H9 (cell line): ENCODE measurements at regions not wholly inside any gene's neighbourhood (a gene's known extent, or its start where the extent isn't known, plus 50 kb on each side); places are given as distances from the start of the nearest gene placed in this dataset.

Experiments used
- DNase-seq: peaks from one replicate; pipeline ENCODE4 v3.0.0-alpha.2; 2017
- H2AFZ ChIP-seq: one replicate; pipeline ENCODE4 v1.6.1; 2013; ENCODE audit warnings: mild to moderate bottlenecking, low read length, control low read depth, moderate library complexity
- H2AK5ac ChIP-seq: 2 replicates; pipeline ENCODE4 v1.6.1; 2013; ENCODE audit warnings: low read length, control low read depth, mixed read lengths; ENCODE audit not compliant: insufficient read length
- H2BK120ac ChIP-seq: one replicate; pipeline ENCODE4 v1.6.1; 2013; ENCODE audit warnings: low read depth, mild to moderate bottlenecking, low read length, control low read depth, inconsistent platforms; ENCODE audit not compliant: poor library complexity, severe bottlenecking
- H2BK12ac ChIP-seq: 2 replicates; pipeline ENCODE4 v1.6.1; 2013; ENCODE audit warnings: low read length, control low read depth, mixed read lengths, low read depth; ENCODE audit not compliant: insufficient read length
- H2BK15ac ChIP-seq: 2 replicates; pipeline ENCODE4 v1.6.1; 2013; ENCODE audit warnings: low read depth, low read length, control low read depth
- H2BK20ac ChIP-seq: one replicate; pipeline ENCODE4 v1.6.1; 2013; ENCODE audit warnings: low read depth, mild to moderate bottlenecking, low read length, control low read depth, inconsistent platforms; ENCODE audit not compliant: poor library complexity, severe bottlenecking
- H2BK5ac ChIP-seq: 2 replicates; pipeline ENCODE4 v1.6.1; 2013; ENCODE audit warnings: low read length, control low read depth, mixed read lengths; ENCODE audit not compliant: insufficient read length
- H3K14ac ChIP-seq: 2 replicates; pipeline ENCODE4 v1.6.1; 2013; ENCODE audit warnings: low read length, control low read depth; ENCODE audit not compliant: insufficient read depth
- H3K18ac ChIP-seq: 2 replicates; pipeline ENCODE4 v1.6.1; 2013; ENCODE audit warnings: low read depth, mild to moderate bottlenecking, mixed read lengths, low read length, control low read depth; ENCODE audit not compliant: insufficient read length
- H3K23ac ChIP-seq: 2 replicates; pipeline ENCODE4 v1.6.1; 2013; ENCODE audit warnings: low read length, control low read depth, mixed read lengths, low read depth; ENCODE audit not compliant: insufficient read length
- H3K23me2 ChIP-seq: 2 replicates; pipeline ENCODE4 v1.6.1; 2013; ENCODE audit warnings: low read depth, mild to moderate bottlenecking, mixed read lengths, low read length, control low read depth; ENCODE audit not compliant: insufficient read length, poor library complexity, severe bottlenecking
- H3K27ac ChIP-seq: 2 replicates; pipeline ENCODE4 v1.5.1; 2013; ENCODE audit warnings: low read length, control low read depth, mixed read lengths, low read depth; ENCODE audit not compliant: insufficient read length
- H3K27me3 ChIP-seq: 2 replicates; pipeline ENCODE4 v1.6.1; 2013; ENCODE audit warnings: low read length, control low read depth, inconsistent platforms; ENCODE audit not compliant: insufficient read depth
- H3K4ac ChIP-seq: 2 replicates; pipeline ENCODE4 v1.6.1; 2013; ENCODE audit warnings: low read depth, mild to moderate bottlenecking, control low read depth, inconsistent platforms, low read length, moderate library complexity
- H3K4me1 ChIP-seq: 2 replicates; pipeline ENCODE4 v1.6.1; 2013; ENCODE audit warnings: low read length, control low read depth, inconsistent platforms; ENCODE audit not compliant: insufficient read depth
- H3K4me2 ChIP-seq: 2 replicates; pipeline ENCODE4 v1.6.1; 2013; ENCODE audit warnings: low read length, control low read depth, mixed read lengths; ENCODE audit not compliant: insufficient read length, insufficient read depth
- H3K56ac ChIP-seq: 2 replicates; pipeline ENCODE4 v1.6.1; 2013; ENCODE audit warnings: low read depth, mild to moderate bottlenecking, mixed read lengths, low read length, control low read depth; ENCODE audit not compliant: insufficient read length
- H3K79me1 ChIP-seq: 2 replicates; pipeline ENCODE4 v1.6.1; 2013; ENCODE audit warnings: low read depth, mild to moderate bottlenecking, moderate library complexity, low read length, control low read depth, inconsistent platforms; ENCODE audit not compliant: insufficient read depth, poor library complexity, severe bottlenecking
- H3K79me2 ChIP-seq: 2 replicates; pipeline ENCODE4 v1.6.1; 2013; ENCODE audit warnings: low read length, control low read depth, inconsistent platforms; ENCODE audit not compliant: insufficient read depth
- H3K9ac ChIP-seq: 2 replicates; pipeline ENCODE4 v1.6.1; 2013; ENCODE audit warnings: low read length, control low read depth, mixed read lengths; ENCODE audit not compliant: insufficient read length; ENCODE audit errors: extremely low read depth
- H3K9me3 ChIP-seq: one replicate; pipeline ENCODE4 v1.6.1; 2013; ENCODE audit warnings: low read depth, low read length, inconsistent platforms; ENCODE audit not compliant: control insufficient read depth
- H3T11ph ChIP-seq: one replicate; pipeline ENCODE4 v1.6.1; 2013; ENCODE audit warnings: mild to moderate bottlenecking, low read length, control low read depth, inconsistent platforms
- H4K20me1 ChIP-seq: one replicate; pipeline ENCODE4 v1.6.1; 2013; ENCODE audit not compliant: control insufficient read depth, insufficient read length, insufficient read depth
- H4K5ac ChIP-seq: 2 replicates; pipeline ENCODE4 v1.6.1; 2013; ENCODE audit warnings: low read depth, mild to moderate bottlenecking, mixed read lengths, low read length, control low read depth; ENCODE audit not compliant: insufficient read length
- H4K8ac ChIP-seq: replicated peaks from 2 replicates; pipeline ENCODE4 v1.6.1; 2013; ENCODE audit warnings: low read length, control low read depth, mixed read lengths, low read depth; ENCODE audit not compliant: insufficient read length
- H4K91ac ChIP-seq: 2 replicates; pipeline ENCODE4 v1.6.1; 2013; ENCODE audit warnings: low read depth, mild to moderate bottlenecking, moderate library complexity, mixed read lengths, low read length, control low read depth; ENCODE audit not compliant: insufficient read length
- H3K27ac Mint-ChIP-seq, 3 experiments: 2 replicates in 2 of 3; 3 replicates in 1 of 3; pipeline ENCODE4 v1.8.0; 2020 to 2021; ENCODE audit warnings: mixed read lengths in 3 of 3, mild to moderate bottlenecking in 1 of 3, moderate library complexity in 1 of 3
- H3K27me3 Mint-ChIP-seq: 2 replicates; pipeline ENCODE4 v1.8.0; 2021; ENCODE audit warnings: low read depth, mild to moderate bottlenecking, moderate library complexity, mixed read lengths
- H3K36me3 Mint-ChIP-seq, 3 experiments: 2 replicates in 2 of 3; 3 replicates in 1 of 3; pipeline ENCODE4 v1.8.0; 2020 to 2021; ENCODE audit warnings: low read depth in 3 of 3, mixed read lengths in 3 of 3; ENCODE audit not compliant: insufficient read depth in 1 of 3
- H3K4me1 Mint-ChIP-seq, 2 experiments: 2 replicates each; pipeline ENCODE4 v1.8.0; 2020; ENCODE audit warnings: mixed read lengths in 2 of 2
- H3K4me3 Mint-ChIP-seq, 2 experiments: 2 replicates in 1 of 2; 3 replicates in 1 of 2; pipeline ENCODE4 v1.8.0; 2020 to 2021; ENCODE audit warnings: mild to moderate bottlenecking in 2 of 2, mixed read lengths in 2 of 2, moderate library complexity in 1 of 2
- H3K9me3 Mint-ChIP-seq, 2 experiments: 2 replicates in 1 of 2; 3 replicates in 1 of 2; pipeline ENCODE4 v1.8.0; 2020; ENCODE audit warnings: mild to moderate bottlenecking in 2 of 2, mixed read lengths in 2 of 2, moderate library complexity in 1 of 2
- WGBS: extraction: QIAGEN DNeasy Blood & Tissue Kit; methylation state at CpG from one replicate; pipeline ENCODE4 v1.1.7; 2013; ENCODE audit warnings: missing lambda C conversion rate, low lambda C conversion rate, mixed read lengths; ENCODE audit not compliant: insufficient read length; ENCODE audit errors: extremely low coverage; 5-methylcytosine and 5-hydroxymethylcytosine counted together
- TF ChIP-seq, protein P1 (sequence below): fragments of 200-600 bp; sonication (generic); conservative IDR thresholded peaks from 3 replicates; pipeline ENCODE4 v1.8.0; 2021; ENCODE audit warnings: antibody characterized with exemption, mild to moderate bottlenecking

DNA sequence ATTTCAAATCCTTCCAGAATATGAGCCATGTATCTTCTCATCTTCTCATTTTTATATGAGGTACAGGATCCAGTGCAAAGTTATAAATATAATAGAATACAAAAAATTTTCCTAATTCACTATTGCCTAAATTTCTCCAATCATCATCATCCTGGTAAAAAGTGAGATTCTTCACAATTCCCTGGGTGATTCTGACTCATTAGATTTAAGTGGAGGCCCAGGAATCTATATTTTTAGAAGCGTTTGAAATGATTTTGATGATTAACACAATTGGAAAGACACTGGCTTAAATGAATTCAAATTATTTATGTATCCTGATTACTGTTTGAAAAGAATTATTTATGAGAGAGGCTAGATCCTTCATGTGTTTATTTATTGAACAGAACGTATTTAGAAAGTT, 380.3 kb upstream of the PDE3A start:
- Histone ChIP-seq H3K4ac (no peak overlapping the region), H4K5ac (no peak overlapping the region), H3K14ac (no peak overlapping the region), H2AFZ (no peak overlapping the region), H2BK20ac (no peak overlapping the region), H2BK15ac (no peak overlapping the region), H3K9me3 (no peaks in the 10 kb centered on the region), H4K20me1 (no peaks in the 10 kb centered on the region), H3T11ph (no peak overlapping the region), H3K79me1 (no peaks in the 10 kb centered on the region), H2BK120ac (no peak overlapping the region), H3K56ac (no peak overlapping the region), H2BK5ac (no peak overlapping the region), H3K27ac (no peak overlapping the region), H3K9ac (no peak overlapping the region), H2BK12ac (no peak overlapping the region), H4K91ac (no peak overlapping the region), H3K4me1 (no peaks in the 10 kb centered on the region), H3K27me3 (no peaks in the 10 kb centered on the region), H3K23ac (no peak overlapping the region), H3K23me2 (no peaks in the 10 kb centered on the region), H3K18ac (no peak overlapping the region), H3K79me2 (no peaks in the 10 kb centered on the region), H2AK5ac (no peak overlapping the region), H4K8ac (no peak overlapping the region), H3K4me2 (no peak overlapping the region)
- no peaks in the 10 kb centered on the region for H3K27me3 Mint-ChIP-seq
- TF ChIP-seq, protein P1, sequence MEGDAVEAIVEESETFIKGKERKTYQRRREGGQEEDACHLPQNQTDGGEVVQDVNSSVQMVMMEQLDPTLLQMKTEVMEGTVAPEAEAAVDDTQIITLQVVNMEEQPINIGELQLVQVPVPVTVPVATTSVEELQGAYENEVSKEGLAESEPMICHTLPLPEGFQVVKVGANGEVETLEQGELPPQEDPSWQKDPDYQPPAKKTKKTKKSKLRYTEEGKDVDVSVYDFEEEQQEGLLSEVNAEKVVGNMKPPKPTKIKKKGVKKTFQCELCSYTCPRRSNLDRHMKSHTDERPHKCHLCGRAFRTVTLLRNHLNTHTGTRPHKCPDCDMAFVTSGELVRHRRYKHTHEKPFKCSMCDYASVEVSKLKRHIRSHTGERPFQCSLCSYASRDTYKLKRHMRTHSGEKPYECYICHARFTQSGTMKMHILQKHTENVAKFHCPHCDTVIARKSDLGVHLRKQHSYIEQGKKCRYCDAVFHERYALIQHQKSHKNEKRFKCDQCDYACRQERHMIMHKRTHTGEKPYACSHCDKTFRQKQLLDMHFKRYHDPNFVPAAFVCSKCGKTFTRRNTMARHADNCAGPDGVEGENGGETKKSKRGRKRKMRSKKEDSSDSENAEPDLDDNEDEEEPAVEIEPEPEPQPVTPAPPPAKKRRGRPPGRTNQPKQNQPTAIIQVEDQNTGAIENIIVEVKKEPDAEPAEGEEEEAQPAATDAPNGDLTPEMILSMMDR, result no peak
- H3K27ac Mint-ChIP-seq, result no peak overlapping the region; a peak in 1 of 7 replicates
- H3K36me3 Mint-ChIP-seq, result no peaks in the 10 kb centered on the region
- H3K4me1 Mint-ChIP-seq, result peaks cover 0 to 3% of the 10 kb centered on the region in 2 experiments; a peak in 1 of 4 replicates
- no peak for DNase-seq
- no peak overlapping the region for H3K4me3 Mint-ChIP-seq
- H3K9me3 Mint-ChIP-seq, result no peaks in the 10 kb centered on the region
- no CpG with 5 or more reads among the region's 2 CpGs for WGBS
